Right lobe of liver (tissue), 4 donors: ENCODE measurements at regions not wholly inside any gene's neighbourhood (a gene's known extent, or its start where the extent isn't known, plus 50 kb on each side); places are given as distances from the start of the nearest gene placed in this dataset.

Experiments used
- POLR2A ChIP-seq: fragments of 450-650 bp; IDR thresholded peaks from one replicate; pipeline ENCODE4 v1.6.1; 2017; ENCODE audit warnings: antibody characterized with exemption, mild to moderate bottlenecking
- TF ChIP-seq, protein P1 (sequence below), 4 donors: fragments of 200-600 bp in 3 of 4; fragments of 450-650 bp in 1 of 4; IDR thresholded peaks; one replicate each; pipeline versions ENCODE4 v1.5.1 to v1.8.0; 2016 to 2022; ENCODE audit warnings: antibody characterized with exemption in 4 of 4, mild to moderate bottlenecking in 2 of 4
- donor health status: DM: no; HTN: no; CAD: no.
- donor health status: DM: no; HTN: no; CAD: no.
- donor health status: DM: no; HTN: yes; CAD: no.

DNA sequence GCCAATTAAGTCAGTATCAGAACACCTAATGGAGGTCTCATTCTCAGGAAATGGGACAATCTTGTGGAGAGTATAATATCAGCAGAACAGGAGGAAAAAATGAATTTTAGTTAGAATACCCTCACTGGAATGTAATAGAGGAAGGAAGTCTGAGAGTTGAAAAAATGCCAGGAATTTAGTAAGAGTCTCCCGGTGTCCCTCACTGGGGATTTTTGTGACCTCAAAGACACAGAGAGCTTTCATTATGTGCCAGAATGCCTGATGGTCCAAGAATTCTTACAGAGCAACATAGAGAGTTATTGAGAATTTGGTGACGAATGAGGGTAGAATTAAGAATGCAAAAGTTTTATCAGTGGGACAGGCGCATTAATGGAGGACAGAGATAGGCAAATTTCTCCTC, 443.5 kb upstream of the B3GALT2 start:
- TF ChIP-seq, protein P1, sequence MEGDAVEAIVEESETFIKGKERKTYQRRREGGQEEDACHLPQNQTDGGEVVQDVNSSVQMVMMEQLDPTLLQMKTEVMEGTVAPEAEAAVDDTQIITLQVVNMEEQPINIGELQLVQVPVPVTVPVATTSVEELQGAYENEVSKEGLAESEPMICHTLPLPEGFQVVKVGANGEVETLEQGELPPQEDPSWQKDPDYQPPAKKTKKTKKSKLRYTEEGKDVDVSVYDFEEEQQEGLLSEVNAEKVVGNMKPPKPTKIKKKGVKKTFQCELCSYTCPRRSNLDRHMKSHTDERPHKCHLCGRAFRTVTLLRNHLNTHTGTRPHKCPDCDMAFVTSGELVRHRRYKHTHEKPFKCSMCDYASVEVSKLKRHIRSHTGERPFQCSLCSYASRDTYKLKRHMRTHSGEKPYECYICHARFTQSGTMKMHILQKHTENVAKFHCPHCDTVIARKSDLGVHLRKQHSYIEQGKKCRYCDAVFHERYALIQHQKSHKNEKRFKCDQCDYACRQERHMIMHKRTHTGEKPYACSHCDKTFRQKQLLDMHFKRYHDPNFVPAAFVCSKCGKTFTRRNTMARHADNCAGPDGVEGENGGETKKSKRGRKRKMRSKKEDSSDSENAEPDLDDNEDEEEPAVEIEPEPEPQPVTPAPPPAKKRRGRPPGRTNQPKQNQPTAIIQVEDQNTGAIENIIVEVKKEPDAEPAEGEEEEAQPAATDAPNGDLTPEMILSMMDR (IDR thresholded peaks at IDR 0.05) = no peak
- no peak for TF ChIP-seq POLR2A
